ENCODE measurements at regions not wholly inside any gene's neighbourhood (a gene's known extent, or its start where the extent isn't known, plus 50 kb on each side); places are given as distances from the start of the nearest gene placed in this dataset.

DNA sequence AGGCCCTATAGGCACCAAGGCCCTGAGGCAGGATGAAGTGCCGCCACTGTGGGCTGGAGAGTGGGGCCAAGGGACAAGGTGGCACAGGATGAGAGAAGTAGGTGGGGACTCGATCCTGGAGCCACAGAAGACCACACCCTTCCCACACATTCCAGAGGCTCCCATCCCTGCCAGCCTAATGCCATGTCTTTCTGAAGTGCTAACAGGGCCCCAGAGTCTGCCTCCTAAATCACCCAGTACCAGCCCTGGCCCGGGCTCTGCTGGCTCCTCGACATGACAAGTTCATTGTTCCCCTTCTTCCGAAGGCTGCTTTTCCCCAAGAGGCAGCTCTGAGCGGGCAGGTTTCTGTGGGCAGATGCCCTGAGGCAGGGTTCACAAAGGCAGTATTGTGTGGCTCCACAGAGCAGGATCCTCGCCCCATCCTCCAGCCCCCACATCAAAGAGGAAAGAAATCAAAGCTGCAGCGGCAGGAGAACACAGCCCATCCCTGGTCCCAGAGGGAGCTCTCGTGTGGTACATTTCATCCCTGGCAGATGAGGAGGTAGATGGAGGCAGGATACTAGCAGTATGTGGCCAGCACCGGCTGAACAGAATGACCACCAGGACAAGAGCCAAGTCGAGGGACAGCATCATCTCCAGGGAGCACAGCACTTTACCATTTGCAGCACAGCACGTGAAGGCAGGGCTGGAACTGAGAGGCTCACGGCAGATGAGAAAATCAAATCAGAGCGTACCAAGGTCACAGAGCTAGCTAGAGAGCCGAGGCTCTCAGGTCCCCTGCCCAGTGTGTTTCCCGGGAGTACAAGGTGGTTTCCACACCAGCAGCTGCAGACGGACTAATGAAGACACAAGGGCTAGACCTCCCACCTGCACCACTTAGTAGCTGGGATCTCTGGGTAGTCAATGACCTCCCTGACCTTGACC lies 64.8 kb downstream of the SYF2 start (continued):
- TF ChIP-seq ZNF225 (CRISPR knock-in tag; IDR thresholded peaks at IDR 0.05) (peak; percentile 60), ARNT (IDR thresholded peaks at IDR 0.05) (no peak), SOX5 (CRISPR knock-in tag; IDR thresholded peaks at IDR 0.05; ENCODE audit: borderline replicate concordance) (peak; percentile 73; the same call in 1 of the 2 replicates), PTBP1 (IDR thresholded peaks at IDR 0.05; ENCODE audit: low read depth, low read length, poor library complexity, severe bottlenecking) (no peak), SMAD1 (CRISPR knock-in tag; IDR thresholded peaks at IDR 0.05; ENCODE audit: borderline replicate concordance, low read depth) (peak; percentile 77; the same call in 1 of the 2 replicates), ZSCAN25 (CRISPR knock-in tag; IDR thresholded peaks at IDR 0.05) (no peak), ZNF282 (IDR thresholded peaks at IDR 0.05; ENCODE audit: partially characterized antibody) (no peak), RCOR2 (CRISPR knock-in tag; IDR thresholded peaks at IDR 0.05) (peak; percentile 92), ZNF766 (CRISPR knock-in tag; IDR thresholded peaks at IDR 0.05; ENCODE audit: borderline replicate concordance) (peak; percentile 50; the same call in 1 of the 2 replicates), ZUFSP (CRISPR knock-in tag; IDR thresholded peaks at IDR 0.05; ENCODE audit: borderline replicate concordance) (no peak), ZNF607 (CRISPR knock-in tag; IDR thresholded peaks at IDR 0.05; ENCODE audit: borderline replicate concordance) (peak; percentile 58; the same call in 1 of the 2 replicates), CBX2 (IDR thresholded peaks at IDR 0.05; ENCODE audit: low read depth, low read length) (no peak), CBX2 (CRISPR knock-in tag; IDR thresholded peaks at IDR 0.05; ENCODE audit: low read depth) (no peak), FOXA3 (CRISPR knock-in tag; IDR thresholded peaks at IDR 0.05) (peak; percentile 70)
- TF ChIP-seq, protein P1, sequence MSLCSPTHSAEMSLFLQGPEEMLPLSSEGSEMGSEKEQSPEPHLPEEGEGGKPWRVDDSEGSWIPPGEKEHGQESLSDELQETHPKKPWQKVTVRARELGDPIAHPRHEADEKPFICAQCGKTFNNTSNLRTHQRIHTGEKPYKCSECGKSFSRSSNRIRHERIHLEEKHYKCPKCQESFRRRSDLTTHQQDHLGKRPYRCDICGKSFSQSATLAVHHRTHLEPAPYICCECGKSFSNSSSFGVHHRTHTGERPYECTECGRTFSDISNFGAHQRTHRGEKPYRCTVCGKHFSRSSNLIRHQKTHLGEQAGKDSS (CRISPR knock-in tag; IDR thresholded peaks at IDR 0.05; ENCODE audit: borderline replicate concordance, low read depth): no peak; the same call in 1 of the 2 replicates
- TF ChIP-seq, protein P2, sequence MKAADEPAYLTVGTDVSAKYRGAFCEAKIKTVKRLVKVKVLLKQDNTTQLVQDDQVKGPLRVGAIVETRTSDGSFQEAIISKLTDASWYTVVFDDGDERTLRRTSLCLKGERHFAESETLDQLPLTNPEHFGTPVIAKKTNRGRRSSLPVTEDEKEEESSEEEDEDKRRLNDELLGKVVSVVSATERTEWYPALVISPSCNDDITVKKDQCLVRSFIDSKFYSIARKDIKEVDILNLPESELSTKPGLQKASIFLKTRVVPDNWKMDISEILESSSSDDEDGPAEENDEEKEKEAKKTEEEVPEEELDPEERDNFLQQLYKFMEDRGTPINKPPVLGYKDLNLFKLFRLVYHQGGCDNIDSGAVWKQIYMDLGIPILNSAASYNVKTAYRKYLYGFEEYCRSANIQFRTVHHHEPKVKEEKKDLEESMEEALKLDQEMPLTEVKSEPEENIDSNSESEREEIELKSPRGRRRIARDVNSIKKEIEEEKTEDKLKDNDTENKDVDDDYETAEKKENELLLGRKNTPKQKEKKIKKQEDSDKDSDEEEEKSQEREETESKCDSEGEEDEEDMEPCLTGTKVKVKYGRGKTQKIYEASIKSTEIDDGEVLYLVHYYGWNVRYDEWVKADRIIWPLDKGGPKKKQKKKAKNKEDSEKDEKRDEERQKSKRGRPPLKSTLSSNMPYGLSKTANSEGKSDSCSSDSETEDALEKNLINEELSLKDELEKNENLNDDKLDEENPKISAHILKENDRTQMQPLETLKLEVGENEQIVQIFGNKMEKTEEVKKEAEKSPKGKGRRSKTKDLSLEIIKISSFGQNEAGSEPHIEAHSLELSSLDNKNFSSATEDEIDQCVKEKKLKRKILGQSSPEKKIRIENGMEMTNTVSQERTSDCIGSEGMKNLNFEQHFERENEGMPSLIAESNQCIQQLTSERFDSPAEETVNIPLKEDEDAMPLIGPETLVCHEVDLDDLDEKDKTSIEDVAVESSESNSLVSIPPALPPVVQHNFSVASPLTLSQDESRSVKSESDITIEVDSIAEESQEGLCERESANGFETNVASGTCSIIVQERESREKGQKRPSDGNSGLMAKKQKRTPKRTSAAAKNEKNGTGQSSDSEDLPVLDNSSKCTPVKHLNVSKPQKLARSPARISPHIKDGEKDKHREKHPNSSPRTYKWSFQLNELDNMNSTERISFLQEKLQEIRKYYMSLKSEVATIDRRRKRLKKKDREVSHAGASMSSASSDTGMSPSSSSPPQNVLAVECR (CRISPR knock-in tag; IDR thresholded peaks at IDR 0.05; ENCODE audit: borderline replicate concordance): no peak
- TF ChIP-seq, protein P3, sequence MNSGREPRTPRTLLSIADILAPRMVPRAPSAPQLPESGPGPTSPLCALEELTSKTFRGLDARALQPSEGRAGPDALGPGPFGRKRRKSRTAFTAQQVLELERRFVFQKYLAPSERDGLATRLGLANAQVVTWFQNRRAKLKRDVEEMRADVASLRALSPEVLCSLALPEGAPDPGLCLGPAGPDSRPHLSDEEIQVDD (CRISPR knock-in tag; IDR thresholded peaks at IDR 0.05; ENCODE audit: borderline replicate concordance): no peak
- TF ChIP-seq, protein P4, sequence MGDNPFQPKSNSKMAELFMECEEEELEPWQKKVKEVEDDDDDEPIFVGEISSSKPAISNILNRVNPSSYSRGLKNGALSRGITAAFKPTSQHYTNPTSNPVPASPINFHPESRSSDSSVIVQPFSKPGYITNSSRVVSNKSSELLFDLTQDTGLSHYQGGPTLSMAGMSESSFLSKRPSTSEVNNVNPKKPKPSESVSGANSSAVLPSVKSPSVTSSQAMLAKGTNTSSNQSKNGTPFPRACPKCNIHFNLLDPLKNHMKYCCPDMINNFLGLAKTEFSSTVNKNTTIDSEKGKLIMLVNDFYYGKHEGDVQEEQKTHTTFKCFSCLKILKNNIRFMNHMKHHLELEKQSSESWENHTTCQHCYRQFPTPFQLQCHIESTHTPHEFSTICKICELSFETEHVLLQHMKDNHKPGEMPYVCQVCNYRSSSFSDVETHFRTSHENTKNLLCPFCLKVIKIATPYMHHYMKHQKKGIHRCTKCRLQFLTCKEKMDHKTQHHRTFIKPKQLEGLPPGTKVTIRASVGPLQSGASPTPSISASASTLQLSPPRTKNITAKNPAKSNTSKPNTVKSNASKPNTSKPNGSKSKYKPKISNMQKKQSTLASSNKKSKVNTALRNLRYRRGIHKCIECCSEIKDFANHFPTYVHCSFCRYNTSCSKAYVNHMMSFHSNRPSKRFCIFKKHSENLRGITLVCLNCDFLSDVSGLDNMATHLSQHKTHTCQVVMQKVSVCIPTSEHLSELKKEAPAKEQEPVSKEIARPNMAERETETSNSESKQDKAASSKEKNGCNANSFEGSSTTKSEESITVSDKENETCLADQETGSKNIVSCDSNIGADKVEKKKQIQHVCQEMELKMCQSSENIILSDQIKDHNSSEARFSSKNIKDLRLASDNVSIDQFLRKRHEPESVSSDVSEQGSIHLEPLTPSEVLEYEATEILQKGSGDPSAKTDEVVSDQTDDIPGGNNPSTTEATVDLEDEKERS (CRISPR knock-in tag; IDR thresholded peaks at IDR 0.05): peak; percentile 43; the same call in 1 of the 2 replicates

Measured in HepG2 (cell line).